Mesenchymal stem cell (in vitro differentiated cells and primary cell): ENCODE measurements at regions not wholly inside any gene's neighbourhood (a gene's known extent, or its start where the extent isn't known, plus 50 kb on each side); places are given as distances from the start of the nearest gene placed in this dataset.

Experiments
- DNase-seq: peaks from one replicate; pipeline ENCODE4 v3.0.0-alpha.2; 2013
- H2AFZ ChIP-seq: one replicate; pipeline ENCODE4 v1.6.1; 2013; ENCODE audit warnings: low read depth, mild to moderate bottlenecking, control low read depth, inconsistent platforms, low read length, moderate library complexity
- H2AK5ac ChIP-seq: 2 replicates; pipeline ENCODE4 v1.6.1; 2013; ENCODE audit warnings: low read length, moderate library complexity, mild to moderate bottlenecking, inconsistent platforms; ENCODE audit not compliant: severe bottlenecking
- H2BK120ac ChIP-seq: one replicate; pipeline ENCODE4 v1.6.1; 2013; ENCODE audit warnings: low read depth, mild to moderate bottlenecking, inconsistent platforms, low read length, moderate library complexity
- H2BK12ac ChIP-seq, 2 experiments: one replicate each; pipeline ENCODE4 v1.6.1; 2013; ENCODE audit warnings: inconsistent platforms in 2 of 2, low read length in 2 of 2, mild to moderate bottlenecking in 2 of 2, moderate library complexity in 2 of 2, control low read depth in 1 of 2
- H2BK15ac ChIP-seq: one replicate; pipeline ENCODE4 v1.6.1; 2013; ENCODE audit warnings: mild to moderate bottlenecking, low read depth, inconsistent platforms; ENCODE audit not compliant: poor library complexity, severe bottlenecking
- H2BK5ac ChIP-seq: 2 replicates; pipeline ENCODE4 v1.6.1; 2013; ENCODE audit warnings: low read depth, mild to moderate bottlenecking, low read length, control low read depth, inconsistent platforms; ENCODE audit not compliant: poor library complexity, severe bottlenecking
- H3K14ac ChIP-seq, 2 experiments: one replicate each; pipeline ENCODE4 v1.6.1; 2013; ENCODE audit warnings: inconsistent platforms in 2 of 2, low read length in 2 of 2, control low read depth in 1 of 2, mild to moderate bottlenecking in 1 of 2, moderate library complexity in 1 of 2
- H3K18ac ChIP-seq, 2 experiments: one replicate each; pipeline ENCODE4 v1.6.1; 2013; ENCODE audit warnings: inconsistent platforms in 2 of 2, low read length in 2 of 2, control low read depth in 1 of 2, low read depth in 1 of 2, mild to moderate bottlenecking in 1 of 2
- H3K23ac ChIP-seq, 2 experiments: one replicate each; pipeline ENCODE4 v1.6.1; 2013; ENCODE audit warnings: inconsistent platforms in 2 of 2, low read length in 2 of 2, mild to moderate bottlenecking in 2 of 2, moderate library complexity in 2 of 2, control low read depth in 1 of 2
- H3K27ac ChIP-seq: 2 replicates; pipeline ENCODE4 v1.5.1; 2013; ENCODE audit warnings: mild to moderate bottlenecking, moderate library complexity, low read length, control low read depth, inconsistent platforms; ENCODE audit not compliant: poor library complexity, severe bottlenecking
- H3K27me3 ChIP-seq, 2 experiments: 2 replicates each; pipeline versions ENCODE4 v1.6.1 to v1.7.0; 2013; ENCODE audit warnings: low read length in 2 of 2, mild to moderate bottlenecking in 2 of 2, moderate library complexity in 2 of 2, control low read depth in 1 of 2, inconsistent platforms in 1 of 2; ENCODE audit not compliant: control insufficient read depth in 1 of 2, insufficient read depth in 1 of 2
- H3K36me3 ChIP-seq, 2 experiments: 2 replicates each; pipeline versions ENCODE4 v1.6.1 to v1.7.0; 2013; ENCODE audit warnings: low read length in 2 of 2, control low read depth in 1 of 2, inconsistent platforms in 1 of 2, low read depth in 1 of 2, mild to moderate bottlenecking in 1 of 2; ENCODE audit not compliant: insufficient read depth in 2 of 2, control insufficient read depth in 1 of 2
- H3K4ac ChIP-seq, 2 experiments: one replicate each; pipeline ENCODE4 v1.6.1; 2013; ENCODE audit warnings: inconsistent platforms in 2 of 2, low read length in 2 of 2, mild to moderate bottlenecking in 2 of 2, moderate library complexity in 2 of 2, control low read depth in 1 of 2, low read depth in 1 of 2
- H3K4me1 ChIP-seq: 2 replicates; pipeline ENCODE4 v1.6.1; 2013; ENCODE audit warnings: low read depth, low read length, control low read depth; ENCODE audit not compliant: control insufficient read depth, insufficient read depth
- H3K4me2 ChIP-seq: 2 replicates; pipeline ENCODE4 v1.6.1; 2013; ENCODE audit warnings: low read length, mild to moderate bottlenecking, inconsistent platforms; ENCODE audit not compliant: poor library complexity, severe bottlenecking
- H3K4me3 ChIP-seq, 2 experiments: 2 replicates each; pipeline versions ENCODE4 v1.5.1 to v1.7.0; 2013; ENCODE audit warnings: low read length in 2 of 2, mild to moderate bottlenecking in 2 of 2, control low read depth in 1 of 2, low read depth in 1 of 2; ENCODE audit not compliant: insufficient read depth in 1 of 2
- H3K79me1 ChIP-seq: replicated peaks from 2 replicates; pipeline ENCODE4 v1.6.1; 2013; ENCODE audit warnings: mild to moderate bottlenecking, control low read depth, low read length, inconsistent platforms; ENCODE audit not compliant: poor library complexity, severe bottlenecking
- H3K9ac ChIP-seq: 2 replicates; pipeline ENCODE4 v1.7.0; 2013; ENCODE audit warnings: mild to moderate bottlenecking, low read length, moderate library complexity
- H3K9me3 ChIP-seq: 2 replicates; pipeline ENCODE4 v1.7.0; 2013; ENCODE audit warnings: mild to moderate bottlenecking, low read length; ENCODE audit not compliant: control insufficient read depth
- H4K8ac ChIP-seq: one replicate; pipeline ENCODE4 v1.6.1; 2013; ENCODE audit warnings: inconsistent platforms, mild to moderate bottlenecking, low read length, moderate library complexity
- H4K91ac ChIP-seq: one replicate; pipeline ENCODE4 v1.6.1; 2013; ENCODE audit warnings: mild to moderate bottlenecking, low read length, inconsistent platforms
- WGBS: methylation state at CpG from one replicate; pipeline ENCODE4 v1.1.7; 2013; ENCODE audit warnings: mixed read lengths; 5-methylcytosine and 5-hydroxymethylcytosine counted together

GRCh38 chr4:177220376-177220775 is 89.3 kb upstream of the NEIL3 start:
- WGBS: 70% methylated on average over 4 of the region's 4 CpGs
- H3K18ac ChIP-seq: no peak overlapping the region
- H3K23ac ChIP-seq: no peak overlapping the region
- H2BK15ac ChIP-seq: no peak overlapping the region
- DNase-seq: no peak
- H3K14ac ChIP-seq: no peak overlapping the region
- H2BK12ac ChIP-seq: no peak overlapping the region
- H3K4ac ChIP-seq: no peak overlapping the region
- no peaks in the 10 kb centered on the region for H3K9me3 ChIP-seq
- H3K36me3 ChIP-seq: no peaks in the 10 kb centered on the region
- no peak overlapping the region for H2BK5ac ChIP-seq
- no peak overlapping the region for H3K4me3 ChIP-seq
- no peak overlapping the region for H2BK120ac ChIP-seq
- no peak overlapping the region for H2AFZ ChIP-seq
- no peak overlapping the region for H3K4me2 ChIP-seq
- H3K27ac ChIP-seq: no peak overlapping the region
- H3K9ac ChIP-seq: no peak overlapping the region
- H3K79me1 ChIP-seq: no peaks in the 10 kb centered on the region
- H4K91ac ChIP-seq: no peak overlapping the region
- no peak overlapping the region for H4K8ac ChIP-seq
- H3K4me1 ChIP-seq: peaks cover 1% of the 10 kb centered on the region
- H3K27me3 ChIP-seq: no peaks in the 10 kb centered on the region
- H2AK5ac ChIP-seq: no peak overlapping the region

GRCh38 chr4:177222781-177223180 is 86.9 kb upstream of the NEIL3 start:
- H2BK5ac ChIP-seq: no peak overlapping the region
- H3K79me1 ChIP-seq: no peaks in the 10 kb centered on the region
- H3K4ac ChIP-seq: no peak overlapping the region
- H2BK12ac ChIP-seq: no peak overlapping the region
- no peak overlapping the region for H3K9ac ChIP-seq
- H2AFZ ChIP-seq: no peak overlapping the region
- no peak for DNase-seq
- no peak overlapping the region for H3K23ac ChIP-seq
- no peaks in the 10 kb centered on the region for H3K9me3 ChIP-seq
- no peaks in the 10 kb centered on the region for H3K36me3 ChIP-seq
- WGBS: 83% methylated on average over 2 of the region's 2 CpGs
- no peak overlapping the region for H2BK15ac ChIP-seq
- H2AK5ac ChIP-seq: no peak overlapping the region
- no peak overlapping the region for H4K91ac ChIP-seq
- peak overlapping the region; percentile 71 for H3K27ac ChIP-seq
- H3K14ac ChIP-seq: no peak overlapping the region
- no peak overlapping the region for H3K4me2 ChIP-seq
- no peak overlapping the region for H3K4me3 ChIP-seq
- H3K27me3 ChIP-seq: no peaks in the 10 kb centered on the region
- H3K4me1 ChIP-seq: no peaks in the 10 kb centered on the region
- no peak overlapping the region for H3K18ac ChIP-seq
- no peak overlapping the region for H4K8ac ChIP-seq
- H2BK120ac ChIP-seq: no peak overlapping the region

- Histone ChIP-seq H3K4me3 (no peak overlapping the region), H3K27me3 (no peaks in the 10 kb centered on the region), H3K23ac (no peak overlapping the region), H3K14ac (no peak overlapping the region), H3K4me2 (no peak overlapping the region), H3K36me3 (no peaks in the 10 kb centered on the region), H2AFZ (no peak overlapping the region), H3K9me3 (no peaks in the 10 kb centered on the region), H3K27ac (no peak overlapping the region), H2BK120ac (no peak overlapping the region), H4K91ac (no peak overlapping the region), H3K4me1 (no peaks in the 10 kb centered on the region), H4K8ac (no peak overlapping the region), H3K4ac (no peak overlapping the region), H2AK5ac (peak overlapping the region; percentile 81), H3K79me1 (no peaks in the 10 kb centered on the region), H2BK12ac (no peak overlapping the region), H3K18ac (no peak overlapping the region), H3K9ac (no peak overlapping the region), H2BK15ac (no peak overlapping the region), H2BK5ac (no peak overlapping the region)
- 67% methylated on average over 1 of the region's 1 CpG for WGBS
- no peak for DNase-seq
Measured at GRCh38 chr4:177225605-177226004, 84.1 kb upstream of the NEIL3 start.

GRCh38 chr4:177227636-177228035 is 82.0 kb upstream of the NEIL3 start:
- H3K36me3 ChIP-seq: no peaks in the 10 kb centered on the region
- no peak overlapping the region for H3K27ac ChIP-seq
- H3K14ac ChIP-seq: peak overlapping the region in 1 of 2 experiments; percentile 75
- no peak overlapping the region for H2AFZ ChIP-seq
- H3K27me3 ChIP-seq: no peaks in the 10 kb centered on the region
- H3K9ac ChIP-seq: no peak overlapping the region
- H3K4me2 ChIP-seq: no peak overlapping the region
- no peak overlapping the region for H2BK5ac ChIP-seq
- no peaks in the 10 kb centered on the region for H3K9me3 ChIP-seq
- H4K8ac ChIP-seq: no peak overlapping the region
- H3K4ac ChIP-seq: no peak overlapping the region
- no peaks in the 10 kb centered on the region for H3K4me1 ChIP-seq
- no peak overlapping the region for H3K4me3 ChIP-seq
- no peak for DNase-seq
- H2BK120ac ChIP-seq: no peak overlapping the region
- no peak overlapping the region for H2AK5ac ChIP-seq
- H3K18ac ChIP-seq: no peak overlapping the region
- no peak overlapping the region for H2BK12ac ChIP-seq
- 96% methylated on average over 21 of the region's 21 CpGs for WGBS
- H3K23ac ChIP-seq: no peak overlapping the region
- H3K79me1 ChIP-seq: no peaks in the 10 kb centered on the region
- no peak overlapping the region for H4K91ac ChIP-seq
- no peak overlapping the region for H2BK15ac ChIP-seq
